ENCODE measurements at regions not wholly inside any gene's neighbourhood (a gene's known extent, or its start where the extent isn't known, plus 50 kb on each side); places are given as distances from the start of the nearest gene placed in this dataset.

- TF ChIP-seq REPIN1 (tag by site-specific recombination; IDR thresholded peaks at IDR 0.05; ENCODE audit: low read depth) (no peak), CTCF (tag by site-specific recombination; IDR thresholded peaks at IDR 0.05) (no peak), ZNF292 (tag by site-specific recombination; IDR thresholded peaks at IDR 0.05; ENCODE audit: borderline replicate concordance, low read depth) (no peak), KLF7 (tag by site-specific recombination; IDR thresholded peaks at IDR 0.05; ENCODE audit: borderline replicate concordance) (no peak)
Observed at GRCh38 chr2:8266563-8266962, 415.3 kb upstream of the ID2 start.
